Kasumi-1 (cell line): ENCODE measurements at regions not wholly inside any gene's neighbourhood (a gene's known extent, or its start where the extent isn't known, plus 50 kb on each side); places are given as distances from the start of the nearest gene placed in this dataset.
"Not testable (repeated sequence)": the region's sequence is repeated elsewhere in the genome, so short reads cannot be mapped to it uniquely, and the experiment has no call there.

Experiments used
- DNase-seq, 2 experiments: peaks; one replicate each; lab custom pipeline; 2025; lab: John Stamatoyannopoulos, UW

GRCh38 chr2:31736695-31737454, 156.1 kb upstream of the SRD5A2 start:
- DNase-seq, result no peak

- DNase-seq, result peak in 1 of 2 experiments; percentile 12
These were observed 155.0 kb upstream of the SRD5A2 start for GRCh38 chr2:31735716-31736115.

- peak; percentile 16 to 29 for DNase-seq
These were observed 148.8 kb upstream of the SRD5A2 start for GRCh38 chr2:31729442-31730092.

- DNase-seq, result no peak
These were observed 148.3 kb upstream of the SRD5A2 start for GRCh38 chr2:31729065-31729439.

- no peak for DNase-seq
These were observed 147.8 kb upstream of the SRD5A2 start for GRCh38 chr2:31728406-31729064.

- DNase-seq, result no peak
These were observed 145.7 kb upstream of the SRD5A2 start for GRCh38 chr2:31726457-31726856.

GRCh38 chr2:31725444-31725843, 144.7 kb upstream of the SRD5A2 start:
- no peak for DNase-seq

- DNase-seq, result no peak
These were observed 131.0 kb upstream of the SRD5A2 start for GRCh38 chr2:31711737-31712136.

- DNase-seq, result no peak
These were observed 129.4 kb upstream of the SRD5A2 start for GRCh38 chr2:31710121-31710520.

GRCh38 chr2:31707992-31708391, 127.3 kb upstream of the SRD5A2 start:
- DNase-seq, result no peak

- DNase-seq, result no peak
These were observed 123.9 kb upstream of the SRD5A2 start for GRCh38 chr2:31704561-31705212.

GRCh38 chr2:31703253-31703652, 122.5 kb upstream of the SRD5A2 start:
- DNase-seq, result no peak

- DNase-seq, result no peak
These were observed 118.0 kb upstream of the SRD5A2 start for GRCh38 chr2:31698722-31699121.

GRCh38 chr2:31696068-31696467, 115.3 kb upstream of the SRD5A2 start:
- no peak for DNase-seq

GRCh38 chr2:31694444-31694843, 113.7 kb upstream of the SRD5A2 start:
- DNase-seq, result peak; percentile 3 to 10

- DNase-seq, result peak in 1 of 2 experiments; percentile 16
These were observed 113.1 kb upstream of the SRD5A2 start for GRCh38 chr2:31693882-31694281.

GRCh38 chr2:31688282-31688681, 107.5 kb upstream of the SRD5A2 start:
- peak in 1 of 2 experiments; percentile 8 for DNase-seq

- DNase-seq, result not testable (repeated sequence)
These were observed 102.8 kb upstream of the SRD5A2 start for GRCh38 chr2:31683506-31683905.

- DNase-seq, result no peak
These were observed 94.8 kb upstream of the SRD5A2 start for GRCh38 chr2:31675485-31675901.

- DNase-seq, result no peak
These were observed 93.7 kb upstream of the SRD5A2 start for GRCh38 chr2:31674446-31674845.

- no peak for DNase-seq
These were observed 86.1 kb upstream of the SRD5A2 start for GRCh38 chr2:31666878-31667277.

GRCh38 chr2:31664949-31665724, 84.4 kb upstream of the SRD5A2 start:
- no peak for DNase-seq
